ENCODE measurements at regions not wholly inside any gene's neighbourhood (a gene's known extent, or its start where the extent isn't known, plus 50 kb on each side); places are given as distances from the start of the nearest gene placed in this dataset.

DNA sequence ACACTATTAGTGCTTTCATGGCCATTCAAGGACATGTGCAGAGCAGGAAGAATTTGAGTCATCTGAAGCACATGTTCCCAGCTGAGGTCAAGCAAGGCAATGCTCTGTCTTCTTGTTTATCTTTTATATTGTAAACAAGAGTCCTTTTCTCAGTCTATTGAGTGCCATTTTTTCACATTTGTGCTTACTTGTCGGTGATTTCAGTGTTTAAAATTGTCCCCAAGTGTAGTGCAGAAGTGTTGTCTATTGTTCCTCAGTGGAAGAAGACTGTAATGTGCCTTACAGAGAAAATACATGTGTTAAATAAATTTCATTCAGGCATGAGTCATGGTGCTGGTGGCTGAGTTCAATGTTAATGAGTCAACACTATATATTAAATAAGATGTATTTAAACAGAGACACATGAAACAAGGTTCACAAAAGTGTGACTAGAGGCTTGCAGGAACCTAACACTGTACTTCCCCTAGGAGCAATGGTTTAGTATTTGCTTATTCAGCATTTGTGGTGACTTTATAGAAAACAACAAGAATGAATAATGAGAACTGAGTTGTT is 391.1 kb downstream of the LRIG3 start:
- TF ChIP-seq, protein P1, sequence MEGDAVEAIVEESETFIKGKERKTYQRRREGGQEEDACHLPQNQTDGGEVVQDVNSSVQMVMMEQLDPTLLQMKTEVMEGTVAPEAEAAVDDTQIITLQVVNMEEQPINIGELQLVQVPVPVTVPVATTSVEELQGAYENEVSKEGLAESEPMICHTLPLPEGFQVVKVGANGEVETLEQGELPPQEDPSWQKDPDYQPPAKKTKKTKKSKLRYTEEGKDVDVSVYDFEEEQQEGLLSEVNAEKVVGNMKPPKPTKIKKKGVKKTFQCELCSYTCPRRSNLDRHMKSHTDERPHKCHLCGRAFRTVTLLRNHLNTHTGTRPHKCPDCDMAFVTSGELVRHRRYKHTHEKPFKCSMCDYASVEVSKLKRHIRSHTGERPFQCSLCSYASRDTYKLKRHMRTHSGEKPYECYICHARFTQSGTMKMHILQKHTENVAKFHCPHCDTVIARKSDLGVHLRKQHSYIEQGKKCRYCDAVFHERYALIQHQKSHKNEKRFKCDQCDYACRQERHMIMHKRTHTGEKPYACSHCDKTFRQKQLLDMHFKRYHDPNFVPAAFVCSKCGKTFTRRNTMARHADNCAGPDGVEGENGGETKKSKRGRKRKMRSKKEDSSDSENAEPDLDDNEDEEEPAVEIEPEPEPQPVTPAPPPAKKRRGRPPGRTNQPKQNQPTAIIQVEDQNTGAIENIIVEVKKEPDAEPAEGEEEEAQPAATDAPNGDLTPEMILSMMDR (conservative IDR thresholded peaks at IDR 0.05; ENCODE audit: low read depth, low read length): no peak
- TF ChIP-seq POLR2A (IDR thresholded peaks at IDR 0.05; ENCODE audit: low read depth, low read length) (no peak), MXI1 (IDR thresholded peaks at IDR 0.05; ENCODE audit: borderline replicate concordance, low read depth, low read length) (peak; percentile 80), NFE2L2 (IDR thresholded peaks at IDR 0.05; ENCODE audit: low read depth, low read length) (no peak), RAD21 (IDR thresholded peaks at IDR 0.05; ENCODE audit: low read length) (no peak), MAZ (IDR thresholded peaks at IDR 0.05; ENCODE audit: borderline replicate concordance, low read depth, low read length) (no peak), RCOR1 (IDR thresholded peaks at IDR 0.05; ENCODE audit: insufficient replicate concordance, low read length) (no peak), CHD1 (IDR thresholded peaks at IDR 0.05; ENCODE audit: low read depth, low read length) (no peak), MAFK (IDR thresholded peaks at IDR 0.05; ENCODE audit: low read depth, low read length) (peak; percentile 99), SMC3 (IDR thresholded peaks at IDR 0.05; ENCODE audit: low read depth, low read length) (no peak), BHLHE40 (IDR thresholded peaks at IDR 0.05; ENCODE audit: low read depth, low read length) (no peak; the same call in 1 of the 2 replicates)
- TF ChIP-seq, protein P2, sequence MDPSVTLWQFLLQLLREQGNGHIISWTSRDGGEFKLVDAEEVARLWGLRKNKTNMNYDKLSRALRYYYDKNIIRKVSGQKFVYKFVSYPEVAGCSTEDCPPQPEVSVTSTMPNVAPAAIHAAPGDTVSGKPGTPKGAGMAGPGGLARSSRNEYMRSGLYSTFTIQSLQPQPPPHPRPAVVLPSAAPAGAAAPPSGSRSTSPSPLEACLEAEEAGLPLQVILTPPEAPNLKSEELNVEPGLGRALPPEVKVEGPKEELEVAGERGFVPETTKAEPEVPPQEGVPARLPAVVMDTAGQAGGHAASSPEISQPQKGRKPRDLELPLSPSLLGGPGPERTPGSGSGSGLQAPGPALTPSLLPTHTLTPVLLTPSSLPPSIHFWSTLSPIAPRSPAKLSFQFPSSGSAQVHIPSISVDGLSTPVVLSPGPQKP (IDR thresholded peaks at IDR 0.05; ENCODE audit: borderline replicate concordance, low read depth, low read length): no peak
